IMR-90 (cell line): ENCODE measurements at regions not wholly inside any gene's neighbourhood (a gene's known extent, or its start where the extent isn't known, plus 50 kb on each side); places are given as distances from the start of the nearest gene placed in this dataset.

ENCODE experiments used
- ATAC-seq: fragments of 200-7000 bp; cut with Tn5 transposase; 2 replicates; pipeline ENCODE4 v1.9.1; 2020; ENCODE audit warnings: low read depth, mild to moderate bottlenecking, moderate library complexity
- BruUV-seq: library from RNA; stranded (reverse); fragments of 400-500 nt; replicated peaks from 2 replicates; lab custom pipeline; 2021; lab: Mats Ljungman, UMichigan
- CTCF ChIA-PET: fragments of 300-600 bp; formaldehyde crosslinking; extraction: SDS; loops from one replicate; lab custom pipeline; 2021; ENCODE audit warnings: antibody characterized with exemption; lab: Yijun Ruan, JAX
- POLR2A ChIA-PET: fragments of 300-600 bp; sonication (Branson Sonifier 250); formaldehyde crosslinking; loops from one replicate; lab custom pipeline; 2022; ENCODE audit warnings: antibody characterized with exemption; ENCODE audit not compliant: unreplicated experiment; lab: Charles Lee
- DNase-seq: peaks from one replicate; pipeline ENCODE4 v3.0.0; 2013
- H2AFZ ChIP-seq: replicated peaks from 2 replicates; pipeline ENCODE3; 2013; ENCODE audit warnings: low read length, mild to moderate bottlenecking; ENCODE audit not compliant: poor library complexity
- H2AK5ac ChIP-seq: 2 replicates; pipeline ENCODE4 v1.6.1; 2013; ENCODE audit warnings: low read depth, low read length, inconsistent platforms
- H2AK9ac ChIP-seq: replicated peaks from 2 replicates; pipeline ENCODE3; 2013; ENCODE audit warnings: mild to moderate bottlenecking, low read depth, low read length, moderate library complexity; ENCODE audit not compliant: poor library complexity
- H2BK120ac ChIP-seq: 2 replicates; pipeline ENCODE4 v1.6.1; 2013; ENCODE audit warnings: low read depth, low read length, inconsistent platforms
- H2BK15ac ChIP-seq: 3 replicates; pipeline ENCODE4 v1.6.1; 2013; ENCODE audit warnings: low read depth, low read length, inconsistent platforms
- H2BK20ac ChIP-seq: 2 replicates; pipeline ENCODE4 v1.6.1; 2013; ENCODE audit warnings: low read depth, mild to moderate bottlenecking, inconsistent platforms, low read length, moderate library complexity
- H2BK5ac ChIP-seq: 2 replicates; pipeline ENCODE4 v1.6.1; 2013; ENCODE audit warnings: mild to moderate bottlenecking, low read depth, low read length, inconsistent platforms; ENCODE audit not compliant: poor library complexity, severe bottlenecking
- H3K14ac ChIP-seq: replicated peaks from 2 replicates; pipeline ENCODE4 v1.6.1; 2013; ENCODE audit warnings: low read depth, low read length, inconsistent platforms
- H3K18ac ChIP-seq: 2 replicates; pipeline ENCODE4 v1.6.1; 2013; ENCODE audit warnings: low read depth, low read length, control low read depth
- H3K23ac ChIP-seq: 2 replicates; pipeline ENCODE4 v1.6.1; 2013; ENCODE audit warnings: low read depth, low read length, inconsistent platforms
- H3K27ac ChIP-seq: 2 replicates; pipeline ENCODE4 v1.5.1; 2013; ENCODE audit warnings: mild to moderate bottlenecking, control low read depth, low read length; ENCODE audit not compliant: insufficient read depth
- H3K27me3 ChIP-seq: 2 replicates; pipeline ENCODE4 v1.6.1; 2013; ENCODE audit warnings: low read length; ENCODE audit not compliant: control insufficient read depth, insufficient read depth
- H3K36me3 ChIP-seq: 2 replicates; pipeline ENCODE4 v1.6.1; 2013; ENCODE audit warnings: low read length, mixed read lengths; ENCODE audit not compliant: control insufficient read depth, insufficient read depth
- H3K4ac ChIP-seq: 2 replicates; pipeline ENCODE4 v1.6.1; 2013; ENCODE audit warnings: low read depth, low read length, inconsistent platforms
- H3K4me1 ChIP-seq: 2 replicates; pipeline ENCODE4 v1.6.1; 2013; ENCODE audit warnings: low read length, mixed read lengths; ENCODE audit not compliant: control insufficient read depth, insufficient read depth
- H3K4me2 ChIP-seq: 2 replicates; pipeline ENCODE4 v1.6.1; 2013; ENCODE audit warnings: low read depth, mild to moderate bottlenecking, control low read depth, low read length, moderate library complexity
- H3K4me3 ChIP-seq: 2 replicates; pipeline ENCODE4 v1.5.1; 2013; ENCODE audit warnings: low read depth, mild to moderate bottlenecking, control low read depth, low read length, moderate library complexity; ENCODE audit not compliant: insufficient read depth
- H3K56ac ChIP-seq: 2 replicates; pipeline ENCODE4 v1.6.1; 2013; ENCODE audit warnings: low read length, inconsistent platforms; ENCODE audit not compliant: insufficient read depth; ENCODE audit errors: extremely low read depth
- H3K79me1 ChIP-seq, 2 experiments: 2 replicates each; pipeline ENCODE4 v1.6.1; 2013; ENCODE audit warnings: low read length in 2 of 2, inconsistent platforms in 1 of 2, low read depth in 1 of 2
- H3K9ac ChIP-seq: 2 replicates; pipeline ENCODE4 v1.6.1; 2013; ENCODE audit warnings: low read depth, low read length, control low read depth
- H3K9me1 ChIP-seq: 2 replicates; pipeline ENCODE4 v1.6.1; 2013; ENCODE audit warnings: low read length, inconsistent platforms; ENCODE audit not compliant: insufficient read depth
- H3K9me3 ChIP-seq: 2 replicates; pipeline ENCODE4 v1.6.1; 2013; ENCODE audit warnings: low read length; ENCODE audit not compliant: control insufficient read depth, insufficient read depth
- H4K20me1 ChIP-seq: 2 replicates; pipeline ENCODE4 v1.6.1; 2013; ENCODE audit warnings: low read length, inconsistent platforms; ENCODE audit not compliant: insufficient read depth
- H4K5ac ChIP-seq: 2 replicates; pipeline ENCODE4 v1.6.1; 2013; ENCODE audit warnings: mild to moderate bottlenecking, low read depth, low read length, control low read depth
- H4K8ac ChIP-seq, 2 experiments: 2 replicates each; pipeline ENCODE4 v1.6.1; 2013; ENCODE audit warnings: low read depth in 2 of 2, low read length in 2 of 2, control low read depth in 1 of 2, inconsistent platforms in 1 of 2
- H4K91ac ChIP-seq: 2 replicates; pipeline ENCODE4 v1.6.1; 2013; ENCODE audit warnings: low read depth, low read length, inconsistent platforms; ENCODE audit not compliant: insufficient read depth
- BHLHE40 ChIP-seq: fragments of 150-350 bp; IDR thresholded peaks from 2 replicates; pipeline ENCODE4 v1.6.1; 2016; ENCODE audit warnings: mild to moderate bottlenecking, low read depth, low read length
- CEBPB ChIP-seq: IDR thresholded peaks from 2 replicates; pipeline ENCODE4 v1.6.1; 2012; ENCODE audit warnings: low read depth, low read length, improper control_type of control experiment
- CHD1 ChIP-seq: IDR thresholded peaks from 2 replicates; pipeline ENCODE4 v1.6.1; 2012; ENCODE audit warnings: low read depth, low read length, improper control_type of control experiment
- FOS ChIP-seq: fragments of 150-350 bp; IDR thresholded peaks from 2 replicates; pipeline ENCODE4 v1.6.1; 2016; ENCODE audit warnings: low read depth, low read length
- MAFK ChIP-seq: IDR thresholded peaks from 2 replicates; pipeline ENCODE4 v1.6.1; 2012; ENCODE audit warnings: low read depth, low read length, improper control_type of control experiment
- MXI1 ChIP-seq: IDR thresholded peaks from 2 replicates; pipeline ENCODE4 v1.6.1; 2012; ENCODE audit warnings: low read depth, mild to moderate bottlenecking, low read length, moderate library complexity, borderline replicate concordance
- NFE2L2 ChIP-seq: fragments of 150-350 bp; IDR thresholded peaks from 2 replicates; pipeline ENCODE4 v1.6.1; 2016; ENCODE audit warnings: low read depth, mild to moderate bottlenecking, low read length
- POLR2A ChIP-seq: IDR thresholded peaks from 2 replicates; pipeline ENCODE4 v1.6.1; 2012; ENCODE audit warnings: mild to moderate bottlenecking, low read depth, low read length
- RAD21 ChIP-seq: IDR thresholded peaks from 2 replicates; pipeline ENCODE4 v1.6.1; 2012; ENCODE audit warnings: low read length, improper control_type of control experiment
- RCOR1 ChIP-seq: IDR thresholded peaks from 2 replicates; pipeline ENCODE4 v1.6.1; 2012; ENCODE audit warnings: mild to moderate bottlenecking, low read length, improper control_type of control experiment; ENCODE audit not compliant: insufficient replicate concordance
- RFX5 ChIP-seq: IDR thresholded peaks from 2 replicates; pipeline ENCODE4 v1.8.0; 2012; ENCODE audit warnings: low read depth, mild to moderate bottlenecking, low read length, moderate library complexity
- WGBS, 2 experiments: methylation state at CpG; one replicate each; pipeline versions ENCODE4 v1.1.5 to v1.1.7; 2013; ENCODE audit warnings: missing lambda C conversion rate in 2 of 2; ENCODE audit not compliant: insufficient read length in 1 of 2; ENCODE audit errors: extremely low coverage in 2 of 2; 5-methylcytosine and 5-hydroxymethylcytosine counted together
- dilution Hi-C: fragments of 300-500 bp; cut with HindIII; formaldehyde crosslinking; loops from one replicate; pipeline ENCODE4 v1.14.3; 2018; ENCODE audit warnings: low sequenced_read_pairs; ENCODE audit not compliant: unreplicated experiment
- in situ Hi-C: fragments of 300-500 bp; cut with MboI; formaldehyde crosslinking; loops from 3 replicates; pipeline ENCODE4 v1.14.3; 2019; ENCODE audit warnings: low sequenced_read_pairs, inconsistent platforms, mixed read lengths
- intact Hi-C: fragments of 100-400 bp; cut with micrococcal nuclease; formaldehyde crosslinking; loops from 2 replicates; pipeline ENCODE4 v1.10.0; 2022
- TF ChIP-seq, protein P1 (sequence below): conservative IDR thresholded peaks from 2 replicates; pipeline ENCODE4 v1.5.1; 2012; ENCODE audit warnings: mild to moderate bottlenecking, low read depth, low read length, improper control_type of control experiment
- TF ChIP-seq, protein P2 (sequence below): fragments of 150-350 bp; IDR thresholded peaks from 2 replicates; pipeline ENCODE4 v1.6.1; 2017; ENCODE audit warnings: mild to moderate bottlenecking, antibody characterized with exemption, low read length, low read depth

DNA sequence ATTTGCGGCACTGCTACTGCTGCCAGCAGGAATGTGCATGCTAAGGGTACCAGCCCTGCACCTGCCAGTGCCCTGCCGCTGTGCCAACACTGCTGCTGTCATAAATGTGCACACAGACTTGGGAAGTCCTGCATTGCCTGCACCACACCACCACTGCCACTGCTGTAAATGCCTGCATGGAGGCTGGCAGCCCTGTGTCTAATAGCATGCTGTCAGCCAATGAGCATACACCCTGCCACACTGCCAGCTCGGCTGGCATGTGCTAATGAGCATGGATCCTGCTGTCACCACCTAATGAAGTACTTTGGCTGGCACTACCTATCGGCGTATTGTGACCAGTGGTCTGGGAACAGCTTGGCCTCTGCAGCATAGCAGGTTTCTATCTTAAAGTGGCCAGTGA lies 981.8 kb upstream of the GBE1 start:
- H3K4me1 ChIP-seq, result no peaks in the 10 kb centered on the region
- DNase-seq, result no peak
- no peak overlapping the region for H3K4ac ChIP-seq
- no peak overlapping the region for H3K56ac ChIP-seq
- BruUV-seq, result no TSS peak
- no peak for ATAC-seq
- no peaks in the 10 kb centered on the region for H4K20me1 ChIP-seq
- no peak overlapping the region for H3K27ac ChIP-seq
- H3K23ac ChIP-seq, result no peak overlapping the region
- no peak overlapping the region for H4K8ac ChIP-seq
- H4K91ac ChIP-seq, result no peak overlapping the region
- no peak overlapping the region for H3K9ac ChIP-seq
- dilution Hi-C loops, result no loop called here
- POLR2A ChIA-PET, result no interaction called here
- H3K4me2 ChIP-seq, result no peak overlapping the region
- H3K79me1 ChIP-seq, result no peaks in the 10 kb centered on the region
- CTCF ChIA-PET, result no interaction called here
- no peak overlapping the region for H2BK120ac ChIP-seq
- no peak overlapping the region for H4K5ac ChIP-seq
- H2BK15ac ChIP-seq, result no peak overlapping the region
- no peak overlapping the region for H3K18ac ChIP-seq
- no peak for TF ChIP-seq RAD21
- TF ChIP-seq CEBPB, result no peak
- TF ChIP-seq CHD1, result no peak
- TF ChIP-seq, protein P1, sequence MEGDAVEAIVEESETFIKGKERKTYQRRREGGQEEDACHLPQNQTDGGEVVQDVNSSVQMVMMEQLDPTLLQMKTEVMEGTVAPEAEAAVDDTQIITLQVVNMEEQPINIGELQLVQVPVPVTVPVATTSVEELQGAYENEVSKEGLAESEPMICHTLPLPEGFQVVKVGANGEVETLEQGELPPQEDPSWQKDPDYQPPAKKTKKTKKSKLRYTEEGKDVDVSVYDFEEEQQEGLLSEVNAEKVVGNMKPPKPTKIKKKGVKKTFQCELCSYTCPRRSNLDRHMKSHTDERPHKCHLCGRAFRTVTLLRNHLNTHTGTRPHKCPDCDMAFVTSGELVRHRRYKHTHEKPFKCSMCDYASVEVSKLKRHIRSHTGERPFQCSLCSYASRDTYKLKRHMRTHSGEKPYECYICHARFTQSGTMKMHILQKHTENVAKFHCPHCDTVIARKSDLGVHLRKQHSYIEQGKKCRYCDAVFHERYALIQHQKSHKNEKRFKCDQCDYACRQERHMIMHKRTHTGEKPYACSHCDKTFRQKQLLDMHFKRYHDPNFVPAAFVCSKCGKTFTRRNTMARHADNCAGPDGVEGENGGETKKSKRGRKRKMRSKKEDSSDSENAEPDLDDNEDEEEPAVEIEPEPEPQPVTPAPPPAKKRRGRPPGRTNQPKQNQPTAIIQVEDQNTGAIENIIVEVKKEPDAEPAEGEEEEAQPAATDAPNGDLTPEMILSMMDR, result no peak
- TF ChIP-seq RCOR1, result no peak
- no peak for TF ChIP-seq MAFK
- no peak for TF ChIP-seq FOS
- no peak for TF ChIP-seq BHLHE40
- no peak for TF ChIP-seq NFE2L2
- TF ChIP-seq RFX5, result no peak
- TF ChIP-seq, protein P2, sequence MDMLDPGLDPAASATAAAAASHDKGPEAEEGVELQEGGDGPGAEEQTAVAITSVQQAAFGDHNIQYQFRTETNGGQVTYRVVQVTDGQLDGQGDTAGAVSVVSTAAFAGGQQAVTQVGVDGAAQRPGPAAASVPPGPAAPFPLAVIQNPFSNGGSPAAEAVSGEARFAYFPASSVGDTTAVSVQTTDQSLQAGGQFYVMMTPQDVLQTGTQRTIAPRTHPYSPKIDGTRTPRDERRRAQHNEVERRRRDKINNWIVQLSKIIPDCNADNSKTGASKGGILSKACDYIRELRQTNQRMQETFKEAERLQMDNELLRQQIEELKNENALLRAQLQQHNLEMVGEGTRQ, result no peak
- TF ChIP-seq MXI1, result no peak
- TF ChIP-seq POLR2A, result no peak
- no peak overlapping the region for H3K4me3 ChIP-seq
- intact Hi-C loops, result no loop called here
- no peaks in the 10 kb centered on the region for H3K36me3 ChIP-seq
- WGBS, 2 experiments, result 92% methylated on average over 2 of the region's 5 CpGs; no CpG with 5 or more reads in 1 of the 2 experiments
- no peak overlapping the region for H2AK9ac ChIP-seq
- H2BK20ac ChIP-seq, result no peak overlapping the region
- no peak overlapping the region for H3K14ac ChIP-seq
- in situ Hi-C loops, result no loop called here
- H3K27me3 ChIP-seq, result no peaks in the 10 kb centered on the region
- no peak overlapping the region for H2BK5ac ChIP-seq
- H2AFZ ChIP-seq, result no peak overlapping the region
- H3K9me3 ChIP-seq, result peaks cover 9% of the 10 kb centered on the region
- H3K9me1 ChIP-seq, result no peaks in the 10 kb centered on the region
- no peak overlapping the region for H2AK5ac ChIP-seq
